H1 (cell line): ENCODE measurements at regions not wholly inside any gene's neighbourhood (a gene's known extent, or its start where the extent isn't known, plus 50 kb on each side); places are given as distances from the start of the nearest gene placed in this dataset. TPM values are rescaled to one million over a fixed set of nuclear protein-coding genes. Genes with fewer than 3 reads are reported as not detected.

Source experiments
- microRNA-seq, 2 experiments: library from miRNA; unstranded; fragments of <30 nt; microRNA quantifications; one replicate each; pipeline versions ENCODE4 to v1.2.0, GENCODE V29; 2016 to 2020; ENCODE audit warnings: borderline microRNAs expressed in 2 of 2, borderline number of aligned reads in 2 of 2, borderline replicate concordance in 1 of 2
- small RNA-seq: library from polyadenylated mRNA; stranded (forward); fragments of <200 nt; extraction: miRNeasy Mini kit (QIAGEN cat#:217004); gene quantifications from one replicate; pipeline ENCODE3, GENCODE V24; 2013; ENCODE audit not compliant: insufficient read depth

Small RNA genes in the stretch of these regions (microRNA-seq; reads per million reads assigned to microRNA genes)
- 0 reads per million in 2 experiments for gene MIR4462

Small RNA genes in the stretch of these regions (small RNA-seq; reads per million reads assigned to genes)
- not detected for gene MIR4462
